HG03108 (cell line): ENCODE measurements at regions not wholly inside any gene's neighbourhood (a gene's known extent, or its start where the extent isn't known, plus 50 kb on each side); places are given as distances from the start of the nearest gene placed in this dataset.

Source experiments
- ATAC-seq: cut with Tn5 transposase; IDR thresholded peaks from one replicate; pipeline ENCODE4 v1.9.1; 2021; ENCODE audit warnings: moderate library complexity; ENCODE audit not compliant: unreplicated experiment

- no peak for ATAC-seq
These were observed 559.9 kb downstream of the EPM2A start for GRCh38 chr6:145175470-145175869.

- no peak for ATAC-seq
These were observed 556.9 kb downstream of the EPM2A start for GRCh38 chr6:145178391-145178790.

DNA sequence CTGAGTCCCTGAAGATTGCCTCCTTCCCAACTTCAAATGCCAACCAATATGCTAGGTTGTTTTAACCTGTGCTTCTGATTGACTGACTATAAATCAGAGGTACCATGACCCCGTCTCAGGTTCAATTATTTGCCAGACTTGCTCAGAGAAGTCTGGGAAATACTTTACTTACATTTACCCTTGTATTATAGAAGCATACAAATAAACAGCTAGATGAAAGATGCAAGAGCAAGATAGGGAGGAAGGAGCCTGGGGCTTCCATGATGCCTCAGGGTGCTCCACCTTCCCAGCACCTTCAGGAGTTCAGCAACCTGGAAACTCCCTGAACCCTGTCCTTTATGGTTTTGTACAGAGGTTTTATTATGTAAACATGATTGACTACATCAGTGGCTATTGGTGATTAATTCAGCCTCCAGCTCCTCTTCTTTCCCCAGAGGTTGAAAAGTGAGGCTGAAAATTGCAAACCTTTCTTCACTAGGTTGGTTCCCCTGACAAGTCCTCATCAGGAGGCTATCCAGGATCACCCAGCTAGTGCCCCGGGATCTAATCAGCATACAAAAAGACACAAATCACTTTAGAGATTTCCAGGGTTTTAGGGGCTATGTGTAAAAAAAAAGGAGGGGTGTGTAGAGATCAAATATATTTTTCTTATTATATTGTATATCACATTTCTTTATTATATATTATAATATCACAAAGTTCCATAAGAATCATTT, 547.7 kb downstream of the EPM2A start:
- no peak for ATAC-seq

DNA sequence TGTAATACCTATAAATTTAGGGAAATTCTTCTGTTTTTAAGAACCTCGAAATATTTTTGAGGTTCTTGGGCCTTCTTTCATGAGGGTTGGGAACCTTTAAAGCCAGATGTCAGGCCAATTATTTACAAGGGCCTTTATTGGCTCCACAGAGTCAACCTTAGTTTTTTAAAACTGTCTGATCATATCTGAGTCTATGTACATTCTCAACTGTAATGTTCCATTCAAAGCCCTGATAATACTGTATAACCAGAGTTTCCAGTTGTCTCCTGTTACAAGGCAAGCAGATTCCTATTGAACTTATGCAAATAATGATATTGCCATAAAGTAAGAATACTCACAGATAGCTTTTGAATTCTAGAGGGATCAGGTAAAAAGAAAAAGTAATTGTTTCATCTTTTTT, 545.5 kb downstream of the EPM2A start:
- ATAC-seq: no peak

DNA sequence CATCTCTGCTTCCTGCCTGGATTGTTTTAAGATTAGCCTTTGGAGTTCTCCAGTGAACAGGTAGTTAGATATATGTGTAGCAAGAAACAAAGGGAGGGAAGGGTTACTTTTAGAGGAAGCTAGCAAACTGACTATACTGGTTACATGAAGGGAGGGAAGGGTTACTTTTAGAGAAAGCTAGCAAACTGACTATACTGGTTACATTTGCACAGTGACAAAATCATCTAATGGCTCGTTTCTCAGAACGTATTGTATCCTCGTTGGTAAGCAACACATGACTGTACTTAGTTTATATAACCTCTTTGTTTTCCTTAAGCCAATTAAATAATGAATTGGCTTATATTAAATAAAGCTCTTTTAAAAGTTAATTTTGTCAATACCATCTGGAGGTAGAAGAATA, 540.9 kb downstream of the EPM2A start:
- ATAC-seq: no peak

DNA sequence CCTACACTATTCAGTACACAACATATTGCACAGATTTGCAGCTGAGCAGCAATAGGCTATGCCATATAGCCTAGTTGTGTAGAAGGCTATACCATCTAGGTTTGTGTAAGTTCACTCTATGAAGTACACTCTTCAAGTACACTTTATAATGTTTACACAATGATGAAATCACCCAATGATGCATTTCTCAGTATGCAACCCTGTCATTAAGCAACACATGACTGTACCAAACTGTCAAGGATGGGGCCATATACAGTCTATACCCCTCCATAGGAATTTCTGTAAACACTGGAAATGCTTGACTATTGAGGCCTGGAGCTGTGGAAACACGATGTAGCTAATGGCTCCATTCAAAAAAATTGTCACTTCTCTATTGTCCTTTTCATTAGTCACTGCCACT, 535.4 kb downstream of the EPM2A start:
- no peak for ATAC-seq

DNA sequence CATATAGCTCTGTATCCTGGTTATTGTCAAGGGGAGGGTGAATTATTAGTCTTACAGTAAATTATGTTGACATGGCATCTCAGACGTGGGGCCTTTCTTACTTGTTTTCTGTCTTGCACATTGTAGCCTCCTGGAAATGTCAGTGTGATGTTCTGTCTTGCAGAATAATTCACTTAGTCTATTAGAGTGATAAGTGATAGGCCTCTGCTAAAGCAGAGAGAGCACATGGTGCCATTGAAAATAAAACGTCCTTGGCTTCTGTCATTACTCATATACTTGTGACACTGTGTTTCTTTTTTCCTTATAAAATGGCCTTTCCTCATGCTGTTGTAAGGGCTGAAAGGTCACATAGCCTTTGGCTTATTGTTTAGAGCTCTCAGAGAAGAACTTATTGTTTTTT, 531.0 kb downstream of the EPM2A start:
- ATAC-seq: no peak

DNA sequence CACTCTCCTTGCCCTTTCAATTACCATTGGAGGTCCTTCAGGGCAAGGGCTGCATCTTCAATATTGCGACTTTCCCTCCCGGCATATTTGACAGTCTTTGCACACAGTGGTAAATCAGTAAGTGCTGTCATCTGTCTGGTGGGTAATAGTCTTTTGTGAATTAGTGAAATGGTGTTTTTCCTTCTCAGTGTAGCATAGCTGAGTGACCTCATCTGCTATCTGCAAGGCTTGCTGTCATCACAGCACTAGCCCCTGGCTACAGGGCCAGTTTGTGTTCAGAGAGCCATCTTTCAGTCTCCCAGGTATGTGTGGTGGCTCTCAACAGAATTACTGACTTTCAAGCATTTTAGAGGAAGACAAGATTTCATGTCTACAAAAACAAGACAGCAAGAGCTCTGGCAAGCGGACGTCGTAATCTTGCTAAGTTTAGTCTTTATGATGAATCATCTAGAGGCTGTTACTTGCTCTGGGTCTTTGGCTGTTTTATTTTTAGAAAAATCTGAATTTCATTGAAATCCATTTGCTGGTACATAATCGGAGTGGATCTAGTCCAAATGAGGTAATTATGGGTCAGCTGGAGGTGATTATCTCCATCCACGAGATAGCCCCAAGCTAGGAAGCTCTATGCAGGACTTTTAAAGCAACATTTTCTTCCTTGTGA, 528.9 kb downstream of the EPM2A start:
- no peak for ATAC-seq

DNA sequence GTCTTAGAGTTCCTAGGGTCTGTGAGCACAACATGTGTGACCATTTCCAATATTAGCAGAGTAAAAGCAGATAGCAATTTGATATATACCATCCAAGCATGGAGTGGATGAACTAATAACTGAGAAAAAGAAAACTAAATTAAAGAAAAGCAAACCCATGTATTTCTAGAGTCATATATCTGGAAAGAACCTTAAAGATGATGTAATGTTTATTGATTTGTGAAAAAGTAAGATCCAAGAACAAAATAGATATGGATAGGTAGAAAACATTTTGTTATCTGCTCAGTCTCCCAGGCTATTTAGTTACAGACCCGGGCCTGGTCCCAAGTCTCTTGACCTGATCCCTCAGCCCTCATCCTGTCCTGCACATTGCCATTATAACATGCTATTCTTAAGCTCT, 526.8 kb downstream of the EPM2A start:
- no peak for ATAC-seq

GRCh38 chr6:145209272-145209671, 526.0 kb downstream of the EPM2A start:
- no peak for ATAC-seq

DNA sequence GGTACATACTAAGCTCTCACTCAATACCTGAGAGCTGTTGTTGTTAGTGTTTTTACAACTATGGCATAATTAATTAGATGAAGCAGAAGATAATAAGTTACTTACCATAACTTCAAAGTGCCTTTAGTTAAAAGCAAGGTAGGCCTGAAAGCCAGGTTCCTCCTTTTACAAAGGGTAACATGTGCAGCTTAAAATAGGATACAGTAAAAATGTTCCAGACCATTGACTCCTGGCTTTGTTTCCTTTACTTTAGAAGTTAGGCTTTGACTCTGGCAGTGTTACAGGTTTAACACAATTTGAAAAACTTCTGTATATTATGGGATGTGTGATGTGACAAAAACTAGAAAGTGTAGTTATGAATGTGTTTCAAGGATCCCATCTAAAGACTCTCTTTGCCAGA, 522.5 kb downstream of the EPM2A start:
- ATAC-seq: no peak

- ATAC-seq: peak; percentile 51
These were observed 521.7 kb downstream of the EPM2A start for GRCh38 chr6:145213614-145214013.

- ATAC-seq: no peak
These were observed 520.8 kb downstream of the EPM2A start for GRCh38 chr6:145214570-145214969.

GRCh38 chr6:145224450-145224849, 510.9 kb downstream of the EPM2A start:
- ATAC-seq: no peak

GRCh38 chr6:145225500-145225899, 509.8 kb downstream of the EPM2A start:
- ATAC-seq: no peak

DNA sequence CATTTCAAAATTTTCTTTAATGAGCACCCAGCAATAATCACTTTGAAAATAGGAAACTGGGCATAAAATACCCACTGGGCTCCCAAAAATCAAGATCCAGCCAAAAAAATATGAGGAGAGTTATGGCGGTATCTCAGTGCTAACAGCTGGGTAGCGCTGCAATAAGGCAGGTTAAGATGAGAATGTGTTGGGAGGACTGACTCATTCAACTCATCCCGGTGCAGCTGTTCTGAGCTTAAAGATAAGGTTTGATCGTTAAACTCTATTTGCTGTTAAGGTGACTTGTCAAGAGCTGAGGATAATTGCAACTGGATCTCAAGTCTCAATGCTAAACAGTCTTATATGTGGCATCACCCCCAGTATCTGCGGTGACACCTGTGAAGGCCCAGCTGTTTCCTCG, 507.7 kb downstream of the EPM2A start:
- ATAC-seq: no peak

DNA sequence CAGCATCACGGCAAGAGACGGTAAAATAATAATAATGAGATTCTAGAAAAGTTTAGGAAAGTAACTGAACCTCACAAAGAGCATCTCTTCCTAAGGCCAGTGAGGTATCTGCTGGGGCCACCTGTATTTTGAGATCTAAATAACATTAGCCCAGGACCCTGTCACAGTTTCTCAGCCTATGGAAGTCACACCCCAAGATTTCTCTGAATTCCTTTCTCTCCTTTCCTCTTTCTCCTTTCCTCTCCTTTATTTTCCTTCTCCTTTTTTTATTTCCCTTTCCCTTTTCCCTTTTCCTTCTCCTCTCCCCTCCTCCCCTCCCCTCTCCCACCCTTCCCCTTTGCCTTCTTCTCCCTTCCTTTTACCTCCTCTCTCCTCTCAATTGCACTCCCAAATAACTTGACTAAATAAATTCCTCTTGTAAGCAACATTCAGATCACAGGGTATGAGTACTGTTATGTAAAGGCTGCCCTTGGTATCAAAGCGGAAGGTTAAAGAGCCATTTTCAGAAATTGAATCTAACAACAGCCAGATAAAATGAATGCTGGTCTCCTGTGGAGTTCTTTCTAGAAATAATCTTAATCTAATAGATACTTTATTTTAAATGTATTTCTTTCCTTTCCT, 506.2 kb downstream of the EPM2A start:
- ATAC-seq: no peak

- ATAC-seq: no peak
These were observed 501.4 kb downstream of the EPM2A start for GRCh38 chr6:145233955-145234354.

- no peak for ATAC-seq
These were observed 500.1 kb downstream of the EPM2A start for GRCh38 chr6:145235207-145235606.

DNA sequence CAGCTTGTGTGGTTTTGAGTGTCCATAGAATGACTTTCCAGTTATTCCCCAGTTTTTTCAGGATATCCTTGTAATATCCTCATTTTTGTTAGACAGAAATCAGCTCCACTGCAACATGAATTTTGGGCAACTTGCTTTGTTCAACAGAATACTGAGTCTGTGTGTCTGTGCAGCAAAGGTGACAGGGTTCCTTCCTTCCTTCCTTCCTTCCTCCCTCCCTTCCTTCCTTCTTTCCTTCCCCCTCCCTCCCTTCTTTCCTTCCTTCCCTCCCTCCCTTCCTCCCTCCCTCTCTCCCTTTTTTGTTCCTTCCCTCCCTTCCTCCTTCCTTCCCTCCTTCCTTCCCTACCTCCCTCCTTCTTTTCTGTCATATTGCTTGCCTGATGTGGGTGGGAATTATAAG, 496.5 kb downstream of the EPM2A start:
- no peak for ATAC-seq

- no peak for ATAC-seq
These were observed 494.3 kb downstream of the EPM2A start for GRCh38 chr6:145241039-145241438.

GRCh38 chr6:145241721-145242120, 493.6 kb downstream of the EPM2A start:
- ATAC-seq: no peak
